Astrocyte (in vitro differentiated cells and primary cell): ENCODE measurements at regions not wholly inside any gene's neighbourhood (a gene's known extent, or its start where the extent isn't known, plus 50 kb on each side); places are given as distances from the start of the nearest gene placed in this dataset.
"Not testable (repeated sequence)": the region's sequence is repeated elsewhere in the genome, so short reads cannot be mapped to it uniquely, and the experiment has no call there.

Source experiments
- DNase-seq: peaks from one replicate; pipeline ENCODE4 v3.0.0-alpha.2; 2010; ENCODE audit warnings: low read depth
- FAIRE-seq: peaks from 2 replicates; lab custom pipeline; 2011; peaks lifted over from hg19 to GRCh38; lab: Jason Lieb, UNC
- H2AFZ ChIP-seq: 2 replicates; pipeline ENCODE4 v1.6.0; 2012; ENCODE audit warnings: low read depth, low read length, inconsistent platforms
- H3K27ac ChIP-seq: 2 replicates; pipeline ENCODE4 v1.5.1; 2011; ENCODE audit warnings: low read depth, low read length, inconsistent platforms
- H3K27me3 ChIP-seq: 2 replicates; pipeline ENCODE4 v1.6.0; 2011; ENCODE audit warnings: low read length, inconsistent platforms; ENCODE audit not compliant: insufficient read depth
- H3K36me3 ChIP-seq: 2 replicates; pipeline ENCODE4 v1.5.1; 2011; ENCODE audit warnings: low read length, inconsistent platforms; ENCODE audit not compliant: insufficient read depth
- H3K4me1 ChIP-seq: 2 replicates; pipeline ENCODE4 v1.5.1; 2011; ENCODE audit warnings: low read length, inconsistent platforms; ENCODE audit not compliant: insufficient read depth
- H3K4me2 ChIP-seq: 2 replicates; pipeline ENCODE4 v1.6.0; 2012; ENCODE audit warnings: low read length, inconsistent platforms
- H3K4me3 ChIP-seq: 2 replicates; pipeline ENCODE4 v1.5.1; 2011; ENCODE audit warnings: low read depth, mild to moderate bottlenecking, low read length, inconsistent platforms; ENCODE audit not compliant: insufficient read depth
- H3K79me2 ChIP-seq: 2 replicates; pipeline ENCODE4 v1.6.0; 2012; ENCODE audit warnings: mild to moderate bottlenecking, low read length, inconsistent platforms; ENCODE audit not compliant: insufficient read depth
- H3K9ac ChIP-seq: 2 replicates; pipeline ENCODE4 v1.6.0; 2012; ENCODE audit warnings: mild to moderate bottlenecking, low read length, inconsistent platforms
- H3K9me3 ChIP-seq: 2 replicates; pipeline ENCODE4 v1.5.1; 2012; ENCODE audit warnings: low read depth, mild to moderate bottlenecking, low read length, inconsistent platforms; ENCODE audit not compliant: insufficient read depth
- H4K20me1 ChIP-seq: 2 replicates; pipeline ENCODE4 v1.6.0; 2012; ENCODE audit warnings: low read length, inconsistent platforms; ENCODE audit not compliant: insufficient read depth
- H3K27ac Mint-ChIP-seq: one replicate; pipeline ENCODE4 v1.8.0; 2021; ENCODE audit warnings: mild to moderate bottlenecking, mixed read lengths; ENCODE audit not compliant: unreplicated experiment
- H3K27me3 Mint-ChIP-seq: one replicate; pipeline ENCODE4 v1.8.0; 2021; ENCODE audit warnings: low read depth, mixed read lengths; ENCODE audit not compliant: unreplicated experiment
- H3K36me3 Mint-ChIP-seq: one replicate; pipeline ENCODE4 v1.8.0; 2021; ENCODE audit warnings: low read depth, mixed read lengths; ENCODE audit not compliant: unreplicated experiment
- H3K4me1 Mint-ChIP-seq: one replicate; pipeline ENCODE4 v1.8.0; 2021; ENCODE audit warnings: low read depth, mixed read lengths; ENCODE audit not compliant: unreplicated experiment
- H3K4me3 Mint-ChIP-seq: one replicate; pipeline ENCODE4 v1.8.0; 2021; ENCODE audit warnings: mild to moderate bottlenecking, moderate library complexity, mixed read lengths; ENCODE audit not compliant: unreplicated experiment
- H3K9me3 Mint-ChIP-seq: one replicate; pipeline ENCODE4 v1.8.0; 2021; ENCODE audit warnings: mild to moderate bottlenecking, mixed read lengths; ENCODE audit not compliant: unreplicated experiment
- EZH2 ChIP-seq: IDR thresholded peaks from 2 replicates; pipeline ENCODE4 v1.6.1; 2012; ENCODE audit warnings: mild to moderate bottlenecking, low read length, inconsistent platforms; ENCODE audit not compliant: insufficient read depth
- TF ChIP-seq, protein P1 (sequence below): IDR thresholded peaks from 2 replicates; pipeline ENCODE4 v1.5.1; 2011; ENCODE audit warnings: low read depth, mild to moderate bottlenecking, inconsistent platforms, low read length, moderate library complexity; ENCODE audit not compliant: insufficient read depth

DNA sequence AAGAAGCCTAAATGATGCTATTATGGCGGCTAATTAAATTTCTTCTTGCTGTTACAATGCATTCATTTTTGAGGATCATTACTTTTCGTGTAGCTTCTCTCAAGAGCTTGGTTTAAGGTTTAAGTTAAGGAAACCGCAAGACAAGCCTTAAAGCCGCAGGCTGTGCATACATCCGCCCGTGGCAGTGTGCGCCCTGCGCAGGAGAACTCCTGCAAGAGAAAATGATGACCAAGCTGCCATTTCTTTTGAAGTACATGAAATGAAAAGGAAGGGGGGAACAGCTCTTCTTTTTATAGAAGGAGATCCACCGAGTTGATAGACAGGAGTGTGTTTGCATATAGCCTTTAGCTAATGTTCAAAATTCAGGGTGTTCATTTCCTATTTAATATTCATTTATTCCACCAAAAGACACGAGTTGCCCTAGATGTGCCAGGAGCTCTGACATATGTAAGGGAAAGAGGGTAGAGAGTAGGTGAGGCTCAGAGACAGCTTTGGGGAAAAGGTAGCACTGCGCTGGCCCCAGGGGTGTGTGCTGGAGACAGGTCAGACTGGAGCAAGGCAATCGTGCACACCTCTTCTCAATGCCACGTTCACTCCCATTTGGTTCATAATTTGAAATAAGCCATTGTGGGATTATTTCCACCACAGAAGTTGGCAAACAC is 112.1 kb upstream of the LDB2 start:
- Histone ChIP-seq H3K4me3 (no peak overlapping the region), H3K27me3 (no peaks in the 10 kb centered on the region), H3K27ac (no peak overlapping the region), H3K4me1 (no peaks in the 10 kb centered on the region), H3K4me2 (no peak overlapping the region), H4K20me1 (no peaks in the 10 kb centered on the region), H3K9ac (no peak overlapping the region), H2AFZ (no peak overlapping the region), H3K79me2 (no peaks in the 10 kb centered on the region), H3K36me3 (no peaks in the 10 kb centered on the region), H3K9me3 (no peaks in the 10 kb centered on the region)
- TF ChIP-seq, protein P1, sequence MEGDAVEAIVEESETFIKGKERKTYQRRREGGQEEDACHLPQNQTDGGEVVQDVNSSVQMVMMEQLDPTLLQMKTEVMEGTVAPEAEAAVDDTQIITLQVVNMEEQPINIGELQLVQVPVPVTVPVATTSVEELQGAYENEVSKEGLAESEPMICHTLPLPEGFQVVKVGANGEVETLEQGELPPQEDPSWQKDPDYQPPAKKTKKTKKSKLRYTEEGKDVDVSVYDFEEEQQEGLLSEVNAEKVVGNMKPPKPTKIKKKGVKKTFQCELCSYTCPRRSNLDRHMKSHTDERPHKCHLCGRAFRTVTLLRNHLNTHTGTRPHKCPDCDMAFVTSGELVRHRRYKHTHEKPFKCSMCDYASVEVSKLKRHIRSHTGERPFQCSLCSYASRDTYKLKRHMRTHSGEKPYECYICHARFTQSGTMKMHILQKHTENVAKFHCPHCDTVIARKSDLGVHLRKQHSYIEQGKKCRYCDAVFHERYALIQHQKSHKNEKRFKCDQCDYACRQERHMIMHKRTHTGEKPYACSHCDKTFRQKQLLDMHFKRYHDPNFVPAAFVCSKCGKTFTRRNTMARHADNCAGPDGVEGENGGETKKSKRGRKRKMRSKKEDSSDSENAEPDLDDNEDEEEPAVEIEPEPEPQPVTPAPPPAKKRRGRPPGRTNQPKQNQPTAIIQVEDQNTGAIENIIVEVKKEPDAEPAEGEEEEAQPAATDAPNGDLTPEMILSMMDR, result no peak
- TF ChIP-seq EZH2, result no peak
- H3K4me3 Mint-ChIP-seq, result no peak overlapping the region
- H3K4me1 Mint-ChIP-seq, result peaks cover 13% of the 10 kb centered on the region
- no peaks in the 10 kb centered on the region for H3K9me3 Mint-ChIP-seq
- no peak for FAIRE-seq
- no peaks in the 10 kb centered on the region for H3K36me3 Mint-ChIP-seq
- no peak for DNase-seq
- H3K27ac Mint-ChIP-seq, result no peak overlapping the region
- H3K27me3 Mint-ChIP-seq, result no peaks in the 10 kb centered on the region

DNA sequence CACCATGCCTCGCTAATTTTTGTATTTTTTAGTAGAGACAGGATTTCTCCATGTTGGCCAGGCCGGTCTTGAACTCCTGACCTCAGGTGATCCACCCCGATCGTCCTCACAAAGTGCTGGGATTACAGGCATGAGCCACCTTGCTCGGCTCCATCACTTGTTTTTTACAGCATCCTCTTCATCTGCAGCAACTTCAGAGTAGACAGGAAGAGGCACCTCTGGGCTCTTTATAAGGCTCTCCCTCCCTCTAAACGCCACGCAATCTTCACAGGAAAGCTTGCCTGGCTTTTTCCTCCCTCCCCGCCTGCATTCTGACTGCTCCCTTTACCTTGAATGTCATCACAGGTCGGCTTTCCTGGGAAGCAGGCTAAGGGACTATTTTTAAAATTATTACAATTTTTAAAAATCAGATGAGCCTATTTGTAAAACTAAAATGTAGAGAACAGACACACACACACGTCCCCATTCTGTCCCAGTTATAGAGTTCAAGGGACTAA is 111.5 kb upstream of the LDB2 start:
- Histone ChIP-seq H2AFZ (no peak overlapping the region), H3K4me2 (no peak overlapping the region), H3K4me1 (no peaks in the 10 kb centered on the region), H3K27ac (no peak overlapping the region), H3K9ac (no peak overlapping the region), H3K36me3 (no peaks in the 10 kb centered on the region), H4K20me1 (no peaks in the 10 kb centered on the region), H3K9me3 (no peaks in the 10 kb centered on the region), H3K79me2 (no peaks in the 10 kb centered on the region), H3K27me3 (no peaks in the 10 kb centered on the region), H3K4me3 (no peak overlapping the region)
- Mint-ChIP-seq H3K27me3 (peaks cover 1% of the 10 kb centered on the region), H3K4me1 (peaks cover 13% of the 10 kb centered on the region), H3K27ac (no peak overlapping the region), H3K9me3 (no peaks in the 10 kb centered on the region), H3K36me3 (no peaks in the 10 kb centered on the region), H3K4me3 (no peak overlapping the region)
- TF ChIP-seq, protein P1, result no peak
- TF ChIP-seq EZH2, result no peak
- DNase-seq (no peak), FAIRE-seq (no peak)

DNA sequence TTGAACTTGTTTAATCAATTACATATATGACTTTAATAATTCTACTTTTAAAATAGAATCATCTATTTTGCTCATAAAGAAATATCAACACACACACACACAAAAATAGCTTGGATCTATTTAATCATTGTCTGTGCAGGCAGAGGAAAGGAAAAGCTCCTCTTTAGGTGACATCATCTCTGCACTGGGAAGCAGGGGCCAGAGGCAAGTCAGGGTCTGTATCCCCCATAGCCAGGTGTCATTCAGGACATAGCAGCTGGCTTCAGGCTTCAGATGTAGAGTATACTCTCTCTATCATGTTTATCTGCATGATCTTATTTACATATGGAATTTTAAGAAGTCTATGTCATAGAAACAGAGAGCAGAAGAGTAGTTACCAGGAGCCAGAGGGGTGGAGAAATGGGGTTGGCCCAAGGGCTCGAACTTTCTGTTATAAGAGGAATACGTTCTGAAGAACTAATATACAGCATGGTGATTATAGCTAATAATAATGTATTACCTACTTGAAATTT is 110.4 kb upstream of the LDB2 start:
- H3K36me3 Mint-ChIP-seq, result no peaks in the 10 kb centered on the region
- H3K27ac Mint-ChIP-seq, result no peak overlapping the region
- Histone ChIP-seq H3K79me2 (no peaks in the 10 kb centered on the region), H3K4me1 (no peaks in the 10 kb centered on the region), H4K20me1 (no peaks in the 10 kb centered on the region), H2AFZ (no peak overlapping the region), H3K9me3 (no peaks in the 10 kb centered on the region), H3K4me2 (no peak overlapping the region), H3K4me3 (no peak overlapping the region), H3K27me3 (no peaks in the 10 kb centered on the region), H3K27ac (no peak overlapping the region), H3K9ac (no peak overlapping the region), H3K36me3 (no peaks in the 10 kb centered on the region)
- H3K4me1 Mint-ChIP-seq, result peaks cover 13% of the 10 kb centered on the region
- no peak for DNase-seq
- TF ChIP-seq, protein P1, result no peak
- TF ChIP-seq EZH2, result no peak
- peaks cover 3% of the 10 kb centered on the region for H3K27me3 Mint-ChIP-seq
- no peak overlapping the region for H3K4me3 Mint-ChIP-seq
- no peaks in the 10 kb centered on the region for H3K9me3 Mint-ChIP-seq
- FAIRE-seq, result no peak

DNA sequence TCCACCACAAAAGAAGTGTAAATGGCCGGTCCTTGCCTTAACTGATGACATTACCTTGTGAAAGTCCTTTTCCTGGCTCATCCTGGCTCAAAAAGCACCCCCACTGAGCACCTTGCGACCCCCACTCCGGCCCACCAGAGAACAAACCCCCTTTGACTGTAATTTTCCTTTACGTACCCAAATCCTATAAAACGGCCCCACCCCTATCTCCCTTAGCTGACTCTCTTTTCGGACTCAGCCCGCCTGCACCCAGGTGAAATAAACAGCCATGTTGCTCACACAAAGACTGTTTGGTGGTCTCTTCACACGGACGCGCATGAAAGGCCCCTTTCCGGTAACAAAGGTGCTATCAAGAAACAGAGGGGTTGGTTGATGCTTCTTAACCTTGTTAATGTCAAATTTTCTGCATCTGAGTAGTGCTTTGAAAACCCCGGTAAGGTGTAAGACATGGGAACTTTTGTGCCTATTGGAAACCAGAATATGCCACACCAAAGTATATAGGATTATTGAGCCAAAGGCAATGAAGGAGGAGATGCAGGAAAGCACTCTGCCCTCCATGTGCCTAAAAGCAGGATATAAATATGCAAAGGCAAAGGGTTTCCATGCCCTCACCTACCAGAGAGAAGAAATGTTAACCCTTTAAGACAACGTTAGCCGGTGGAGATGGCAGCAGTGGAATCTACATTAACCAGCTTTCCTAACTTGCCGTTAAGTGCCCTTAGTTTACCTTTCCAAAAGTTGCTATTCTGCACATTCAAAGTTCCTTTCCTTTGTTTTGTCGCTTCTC is 105.4 kb upstream of the LDB2 start:
- not testable (repeated sequence) for FAIRE-seq, DNase-seq, H3K4me3 Mint-ChIP-seq, H3K79me2 ChIP-seq, H3K4me3 ChIP-seq, H3K27ac Mint-ChIP-seq, H3K27ac ChIP-seq, H3K9ac ChIP-seq, H3K9me3 Mint-ChIP-seq, H3K4me1 Mint-ChIP-seq, H4K20me1 ChIP-seq, H3K27me3 Mint-ChIP-seq, H3K4me2 ChIP-seq, H2AFZ ChIP-seq, H3K27me3 ChIP-seq, H3K36me3 ChIP-seq, H3K4me1 ChIP-seq, H3K9me3 ChIP-seq, H3K36me3 Mint-ChIP-seq
